Tibial nerve (tissue), 4 donors: ENCODE measurements at regions not wholly inside any gene's neighbourhood (a gene's known extent, or its start where the extent isn't known, plus 50 kb on each side); places are given as distances from the start of the nearest gene placed in this dataset.

Experiments
- CTCF ChIP-seq, 5 experiments: fragments of 200-600 bp in 3 of 5; fragments of 450-650 bp in 2 of 5; sonication (generic) in 3 of 5; IDR thresholded peaks; one replicate each; pipeline ENCODE4 v1.5.1; 2016 to 2019; ENCODE audit warnings: antibody characterized with exemption in 5 of 5, mild to moderate bottlenecking in 3 of 5, moderate library complexity in 2 of 5
- EP300 ChIP-seq, 2 donors: sonication (generic); formaldehyde crosslinking; IDR thresholded peaks; one replicate each; pipeline ENCODE4 v1.6.1; 2017; ENCODE audit warnings: antibody characterized with exemption in 2 of 2, mild to moderate bottlenecking in 1 of 2
- POLR2A ChIP-seq, 2 donors: fragments of 450-650 bp; IDR thresholded peaks; one replicate each; pipeline ENCODE4 v1.6.1; 2017; ENCODE audit warnings: antibody characterized with exemption in 2 of 2, mild to moderate bottlenecking in 2 of 2, moderate library complexity in 2 of 2

DNA sequence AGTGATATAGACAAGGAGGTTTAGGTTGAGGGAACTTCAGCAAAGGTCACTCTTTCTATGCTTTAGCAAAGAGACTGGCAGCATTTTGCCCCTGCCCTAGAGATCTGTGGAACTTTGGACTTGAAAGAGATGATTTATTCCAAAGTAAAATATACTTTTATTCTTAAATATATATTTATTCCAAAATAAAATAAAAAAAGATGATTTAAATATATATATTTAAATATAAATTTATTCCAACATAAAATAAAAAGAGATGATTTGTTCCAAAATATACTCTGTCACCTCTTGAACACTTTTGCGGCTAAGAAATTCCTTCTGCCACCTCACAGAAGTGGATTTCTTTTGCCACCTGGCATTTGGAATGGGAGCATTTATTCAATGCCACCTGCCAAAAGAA is 521.3 kb upstream of the CHORDC1 start:
- TF ChIP-seq EP300 (IDR thresholded peaks at IDR 0.05): no peak
- TF ChIP-seq CTCF (IDR thresholded peaks at IDR 0.05): no peak
- TF ChIP-seq POLR2A (IDR thresholded peaks at IDR 0.05): no peak
